HG02678 (cell line): ENCODE measurements at regions not wholly inside any gene's neighbourhood (a gene's known extent, or its start where the extent isn't known, plus 50 kb on each side); places are given as distances from the start of the nearest gene placed in this dataset.
A peak's percentile ranks its signal among the peaks of the same experiment; 100 is the strongest.

Source experiments
- ATAC-seq: cut with Tn5 transposase; IDR thresholded peaks from one replicate; pipeline ENCODE4 v1.9.1; 2021; ENCODE audit warnings: mild to moderate bottlenecking, moderate library complexity; ENCODE audit not compliant: unreplicated experiment

- ATAC-seq = no peak
Observed at GRCh38 chr14:51145246-51145645, 50.3 kb upstream of the TRIM9 start.

- no peak for ATAC-seq
Observed at GRCh38 chr14:51147183-51147582, 52.3 kb upstream of the TRIM9 start.

DNA sequence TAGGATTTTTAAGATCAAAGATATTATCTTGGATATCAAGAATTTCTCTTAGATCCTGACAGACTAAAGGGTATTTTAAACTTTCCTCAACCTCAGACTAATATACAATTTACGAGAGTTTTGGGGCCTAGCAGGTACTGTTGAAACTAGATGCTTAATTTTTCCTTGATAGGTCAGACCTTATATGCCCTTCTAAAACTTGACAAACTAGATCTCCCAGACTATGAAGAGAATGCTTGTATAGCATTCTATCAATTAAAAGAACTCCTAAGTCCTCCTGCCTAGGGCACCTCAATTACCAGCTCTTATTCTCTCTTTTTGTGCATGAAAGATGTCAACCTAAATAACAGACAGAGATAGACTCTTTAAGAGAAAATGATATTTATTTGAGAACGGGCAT lies 60.4 kb upstream of the TRIM9 start:
- no peak for ATAC-seq

GRCh38 chr14:51157012-51157411 lies 62.1 kb upstream of the TRIM9 start:
- ATAC-seq = peak; percentile 70

- no peak for ATAC-seq
Observed at GRCh38 chr14:51160871-51161270, 66.0 kb upstream of the TRIM9 start.

- ATAC-seq = no peak
Observed at GRCh38 chr14:51165415-51165814, 70.5 kb upstream of the TRIM9 start.

- ATAC-seq = no peak
Observed at GRCh38 chr14:51167587-51168214, 72.3 kb upstream of the TMX1 start.

GRCh38 chr14:51168215-51168613 lies 71.8 kb upstream of the TMX1 start:
- no peak for ATAC-seq

DNA sequence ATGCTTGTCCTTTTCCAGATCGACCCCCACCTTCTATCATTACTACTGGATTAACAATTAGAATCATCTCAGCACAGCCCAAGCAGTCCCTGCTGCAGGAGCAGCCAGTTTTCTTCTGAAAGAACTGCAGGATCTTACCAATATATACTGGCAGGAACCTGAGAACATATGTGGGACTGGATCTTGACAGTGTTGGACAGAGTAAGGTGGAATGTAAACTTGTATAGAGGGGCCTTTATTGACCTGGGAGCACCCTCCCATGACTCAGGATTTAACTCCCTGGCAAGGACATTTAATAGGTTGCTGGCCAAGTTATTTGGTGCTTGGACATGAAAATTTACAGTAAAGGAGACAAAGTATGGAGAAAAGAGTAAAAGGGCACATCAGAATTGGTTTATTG lies 66.2 kb upstream of the TMX1 start:
- no peak for ATAC-seq

DNA sequence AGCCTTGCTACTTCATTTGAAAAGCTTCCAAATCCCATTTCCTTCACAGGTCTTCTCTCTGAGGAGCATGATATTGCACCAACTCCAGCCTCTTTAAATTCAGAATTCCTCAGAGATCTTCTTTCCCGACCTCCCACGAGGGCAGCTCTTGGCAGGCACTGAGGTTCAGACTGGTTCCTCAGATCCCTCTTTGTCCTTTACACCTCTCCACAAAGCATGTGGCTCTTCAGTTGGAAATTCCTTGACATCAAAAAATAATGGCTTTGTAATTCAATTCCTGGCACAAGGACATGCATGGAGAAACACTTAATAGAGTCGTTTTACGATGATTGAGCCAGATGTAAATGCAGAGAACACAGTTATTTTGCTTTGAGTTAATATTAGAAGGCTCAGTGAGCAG lies 63.2 kb upstream of the TMX1 start:
- ATAC-seq = no peak

- ATAC-seq = peak; percentile 80
Observed at GRCh38 chr14:51180577-51180976, 59.5 kb upstream of the TMX1 start.

- ATAC-seq = no peak
Observed at GRCh38 chr14:51182131-51182565, 57.9 kb upstream of the TMX1 start.

GRCh38 chr14:51185180-51185579 lies 54.9 kb upstream of the TMX1 start:
- no peak for ATAC-seq

- ATAC-seq = peak; percentile 86
Observed at GRCh38 chr14:51185754-51186153, 54.3 kb upstream of the TMX1 start.

DNA sequence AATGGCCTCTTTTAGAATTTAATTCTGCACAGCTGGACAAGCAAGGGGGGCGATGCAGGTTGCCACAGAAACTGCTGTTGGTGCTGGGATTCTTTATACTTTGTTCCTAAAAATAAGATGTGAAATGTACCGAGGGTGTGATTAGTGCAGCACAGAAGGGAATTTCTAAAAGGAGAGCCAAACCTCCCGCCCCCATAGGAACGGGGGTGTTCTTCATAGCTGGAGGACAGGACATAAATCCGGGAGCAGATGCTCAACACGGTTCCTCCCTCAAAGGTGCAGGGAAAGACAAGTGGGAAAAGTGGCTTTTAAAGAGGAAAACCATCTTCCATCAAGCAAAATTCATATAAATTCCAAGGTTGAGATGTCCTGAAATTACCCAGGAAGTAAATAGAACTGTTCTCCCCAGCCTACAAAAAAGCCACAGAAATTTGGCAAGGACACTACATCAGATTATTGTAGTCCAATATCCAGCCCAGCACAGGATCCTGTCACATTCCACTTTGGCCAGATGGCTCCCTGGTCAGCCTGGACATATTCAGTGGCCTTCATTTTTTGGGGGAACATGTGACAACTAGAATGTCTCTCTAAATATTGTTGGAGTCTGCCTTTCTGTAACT lies 51.4 kb upstream of the TMX1 start:
- ATAC-seq = no peak

DNA sequence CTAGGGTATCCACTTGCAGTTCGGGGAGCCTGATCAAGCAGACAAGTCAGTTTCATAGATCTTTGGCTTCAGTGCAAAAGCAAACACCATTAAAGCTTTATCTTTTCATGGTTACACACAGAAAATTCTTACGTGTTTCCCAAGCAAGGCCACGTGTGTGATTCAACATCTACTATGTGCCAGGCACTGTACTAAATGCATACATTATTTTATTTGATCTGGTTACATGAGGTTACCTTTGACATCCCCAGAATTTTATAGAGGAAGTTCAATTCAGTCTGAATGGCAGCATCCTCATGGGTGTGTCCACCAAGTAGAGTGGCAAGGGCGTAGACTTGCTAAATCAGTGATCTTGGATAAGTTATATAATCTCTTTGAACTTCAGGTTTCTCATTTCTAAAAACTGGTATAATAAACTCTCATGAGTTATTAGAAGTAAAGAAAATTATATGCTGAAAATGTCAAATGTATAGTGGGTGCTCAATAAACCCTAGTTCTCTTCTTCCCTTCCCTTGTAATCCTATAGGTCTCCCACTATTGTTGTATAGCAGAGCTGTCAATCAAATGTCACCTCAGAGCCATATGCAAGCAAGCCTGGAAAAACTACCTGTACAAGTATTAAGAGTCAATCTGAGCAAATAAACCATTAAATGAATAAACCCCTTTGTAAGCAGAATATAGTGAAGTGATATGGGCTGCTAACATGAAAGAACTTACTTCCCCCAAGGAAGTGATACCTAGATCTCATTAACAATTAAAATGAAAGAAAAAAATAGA lies 50.3 kb upstream of the TMX1 start:
- no peak for ATAC-seq
